Vagina (tissue), 2 donors: ENCODE measurements at regions not wholly inside any gene's neighbourhood (a gene's known extent, or its start where the extent isn't known, plus 50 kb on each side); places are given as distances from the start of the nearest gene placed in this dataset.
"Not testable (repeated sequence)": the region's sequence is repeated elsewhere in the genome, so short reads cannot be mapped to it uniquely, and the experiment has no call there.

Experiments used
- DNase-seq, 2 donors: peaks; one replicate each; pipeline ENCODE4 v3.0.0-alpha.2; 2017; ENCODE audit errors: extremely low spot score in 2 of 2
- H3K27ac ChIP-seq: fragments of 200-600 bp; sonication (generic); one replicate; pipeline ENCODE4 v1.5.1; 2019
- H3K27me3 ChIP-seq: fragments of 200-600 bp; sonication (generic); one replicate; pipeline ENCODE4 v1.5.1; 2019
- H3K36me3 ChIP-seq, 2 donors: fragments of 200-600 bp; sonication (generic); one replicate each; pipeline ENCODE4 v1.5.1; 2017 to 2019
- H3K4me1 ChIP-seq: fragments of 200-600 bp; sonication (generic); one replicate; pipeline ENCODE4 v1.5.1; 2019
- H3K4me3 ChIP-seq, 2 donors: fragments of 200-600 bp; sonication (generic); 1 replicate in 1 of 2; 2 replicates in 1 of 2; pipeline ENCODE4 v1.5.1; 2016 to 2019
- H3K9me3 ChIP-seq: fragments of 200-600 bp; sonication (generic); one replicate; pipeline ENCODE4 v1.5.1; 2019
- CTCF ChIP-seq, 3 experiments: fragments of 450-650 bp in 2 of 3; fragments of 200-600 bp in 1 of 3; sonication (generic) in 1 of 3; IDR thresholded peaks; one replicate each; pipeline ENCODE4 v1.5.1; 2017 to 2019; ENCODE audit warnings: antibody characterized with exemption in 3 of 3, mild to moderate bottlenecking in 2 of 3, moderate library complexity in 2 of 3
- POLR2A ChIP-seq, 2 donors: fragments of 450-650 bp; IDR thresholded peaks; one replicate each; pipeline ENCODE4 v1.6.1; 2017; ENCODE audit warnings: antibody characterized with exemption in 2 of 2, mild to moderate bottlenecking in 2 of 2, moderate library complexity in 2 of 2
- POLR2AphosphoS5 ChIP-seq, 2 donors: sonication (generic); formaldehyde crosslinking; IDR thresholded peaks; one replicate each; pipeline ENCODE4 v1.9.0; 2017; ENCODE audit warnings: antibody characterized with exemption in 2 of 2, mild to moderate bottlenecking in 2 of 2, low read depth in 1 of 2; ENCODE audit not compliant: insufficient read depth in 1 of 2
- intact Hi-C: fragments of 100-400 bp; cut with DNase I; formaldehyde crosslinking; loops from one replicate; pipeline ENCODE4 v1.15.1; 2023

DNA sequence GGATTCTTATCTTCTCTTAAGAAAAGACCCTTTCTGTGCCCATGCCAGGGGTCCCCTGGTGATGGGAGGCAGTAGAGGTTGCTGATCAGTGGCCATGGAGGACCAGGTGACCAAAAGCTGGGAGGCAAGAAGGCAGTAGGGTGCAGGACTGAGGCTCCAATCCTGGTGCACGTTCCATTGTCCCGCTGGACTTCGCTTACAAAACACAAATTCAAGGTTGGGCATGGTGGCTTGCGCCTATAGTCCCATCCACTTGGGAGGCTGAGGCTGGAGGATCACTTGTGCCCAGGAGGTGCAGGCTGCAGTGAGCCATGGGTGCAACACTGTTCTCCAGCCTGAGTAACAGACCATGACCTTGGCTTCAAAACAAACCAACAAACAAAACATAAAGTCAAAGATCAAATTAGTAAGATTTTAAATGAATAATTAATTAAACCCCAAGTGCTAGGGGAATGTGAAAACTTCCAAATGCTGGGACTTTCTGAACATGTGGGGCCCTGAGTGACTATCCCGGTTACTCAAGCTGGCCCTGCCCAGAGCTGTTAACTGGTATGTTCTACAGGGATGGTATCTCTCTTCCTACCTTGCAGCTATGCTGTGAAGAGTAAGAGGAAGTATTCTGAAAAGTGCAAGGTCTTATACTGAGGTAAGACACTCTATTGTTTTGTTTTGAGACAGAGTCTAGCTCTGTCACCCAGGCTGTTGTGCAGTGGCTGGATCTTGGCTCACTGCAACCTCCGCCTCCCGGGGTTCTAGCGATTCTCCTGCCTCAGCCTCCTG, 97.6 kb downstream of the LYZL2 start:
- no peak overlapping the region for H3K4me3 ChIP-seq
- no peaks in the 10 kb centered on the region for H3K9me3 ChIP-seq
- intact Hi-C loops, result loop anchor here (5.0 kb wide), 1 partner anchor 115 kb away; no protein-coding TSS in a partner anchor
- TF ChIP-seq CTCF (IDR thresholded peaks at IDR 0.05) (no peak), POLR2AphosphoS5 (IDR thresholded peaks at IDR 0.05; ENCODE audit: insufficient read depth in 1 of 2, low read depth in 1 of 2) (no peak), POLR2A (IDR thresholded peaks at IDR 0.05) (no peak)
- no peaks in the 10 kb centered on the region for H3K4me1 ChIP-seq
- no peaks in the 10 kb centered on the region for H3K27me3 ChIP-seq
- H3K36me3 ChIP-seq, result no peaks in the 10 kb centered on the region
- DNase-seq, result no peak
- H3K27ac ChIP-seq, result no peak overlapping the region

DNA sequence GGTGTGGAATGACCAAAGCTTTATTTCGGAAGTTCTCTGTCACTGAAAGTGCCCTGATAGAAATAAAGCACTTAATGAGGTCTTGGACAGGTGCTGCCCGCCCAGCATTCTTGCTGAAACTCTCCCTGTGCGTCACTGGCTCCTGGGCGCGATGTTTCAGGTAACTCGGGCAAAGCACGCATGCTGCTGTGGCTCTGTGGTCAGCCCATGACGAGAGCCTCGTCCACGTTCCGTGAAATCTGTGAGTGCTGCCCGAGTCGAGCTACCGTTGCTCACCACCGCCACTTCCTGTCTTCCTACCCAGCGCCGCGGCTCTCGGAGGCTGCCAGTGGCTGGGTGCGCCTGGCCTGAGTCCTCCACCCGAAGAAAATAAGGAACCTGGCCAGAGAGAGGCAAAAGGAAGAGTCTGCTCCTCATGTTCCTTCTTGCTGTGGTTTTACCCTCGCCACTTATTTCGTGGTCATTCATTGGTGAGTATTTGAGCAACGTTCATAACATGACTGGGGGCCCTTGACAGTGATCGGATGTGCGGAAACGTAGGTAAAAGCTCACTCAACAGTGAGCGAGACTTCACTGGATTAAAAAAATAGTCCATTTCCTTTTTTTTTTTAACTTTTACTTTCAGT, 95.5 kb downstream of the MAP3K8 start:
- Histone ChIP-seq H3K27ac (no peak overlapping the region), H3K4me1 (no peaks in the 10 kb centered on the region), H3K27me3 (no peaks in the 10 kb centered on the region), H3K36me3 (no peaks in the 10 kb centered on the region), H3K4me3 (no peak overlapping the region), H3K9me3 (no peaks in the 10 kb centered on the region)
- TF ChIP-seq POLR2AphosphoS5 (IDR thresholded peaks at IDR 0.05; ENCODE audit: insufficient read depth in 1 of 2, low read depth in 1 of 2), result peak in 1 of 2 donors; percentile 46
- TF ChIP-seq POLR2A (IDR thresholded peaks at IDR 0.05), result no peak
- DNase-seq, result no peak
- intact Hi-C loops, result no loop called here

DNA sequence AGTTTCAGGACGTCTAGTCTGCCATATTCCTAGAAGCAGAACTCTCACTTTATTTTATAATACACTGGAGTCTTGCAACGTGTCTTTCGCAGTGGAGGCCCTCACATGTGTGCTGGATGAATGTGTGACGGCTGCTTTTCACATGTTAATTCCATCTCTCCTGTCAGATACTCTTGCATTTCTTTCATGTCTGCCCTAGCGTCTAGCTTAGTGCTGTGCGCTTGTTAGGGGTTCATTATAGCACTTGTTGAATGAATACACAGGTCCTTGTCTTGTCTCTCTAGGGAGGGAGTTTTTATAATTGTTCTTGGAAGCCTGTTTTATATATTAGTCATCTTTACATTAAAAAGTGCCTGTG, 94.4 kb downstream of the MAP3K8 start:
- Histone ChIP-seq H3K27me3 (no peaks in the 10 kb centered on the region), H3K4me1 (no peaks in the 10 kb centered on the region), H3K27ac (no peak overlapping the region), H3K36me3 (no peaks in the 10 kb centered on the region), H3K4me3 (no peak overlapping the region), H3K9me3 (no peaks in the 10 kb centered on the region)
- TF ChIP-seq CTCF (IDR thresholded peaks at IDR 0.05), result no peak
- TF ChIP-seq POLR2A (IDR thresholded peaks at IDR 0.05), result no peak
- no peak for TF ChIP-seq POLR2AphosphoS5 (IDR thresholded peaks at IDR 0.05; ENCODE audit: insufficient read depth in 1 of 2, low read depth in 1 of 2)
- no peak for DNase-seq
- intact Hi-C loops, result no loop called here

- Histone ChIP-seq H3K9me3 (no peaks in the 10 kb centered on the region), H3K36me3 (no peaks in the 10 kb centered on the region), H3K27me3 (no peaks in the 10 kb centered on the region), H3K4me3 (no peak overlapping the region), H3K27ac (no peak overlapping the region), H3K4me1 (no peaks in the 10 kb centered on the region)
- TF ChIP-seq CTCF (IDR thresholded peaks at IDR 0.05), result no peak
- TF ChIP-seq POLR2A (IDR thresholded peaks at IDR 0.05), result no peak
- TF ChIP-seq POLR2AphosphoS5 (IDR thresholded peaks at IDR 0.05; ENCODE audit: insufficient read depth in 1 of 2, low read depth in 1 of 2), result no peak
- intact Hi-C loops, result no loop called here
- DNase-seq, result no peak
These were observed 93.8 kb downstream of the MAP3K8 start for GRCh38 chr10:30527623-30528428.

- not testable (repeated sequence) for DNase-seq
These were observed 88.7 kb downstream of the MAP3K8 start for GRCh38 chr10:30522661-30523078.

More at GRCh38 chr10:30522661-30523078, 88.7 kb downstream of the MAP3K8 start:
- H3K36me3 ChIP-seq, H3K27me3 ChIP-seq, intact Hi-C loops, H3K4me3 ChIP-seq, H3K4me1 ChIP-seq, H3K9me3 ChIP-seq, H3K27ac ChIP-seq: not testable (repeated sequence)
